Astrocyte of the cerebellum (primary cell): ENCODE measurements at regions not wholly inside any gene's neighbourhood (a gene's known extent, or its start where the extent isn't known, plus 50 kb on each side); places are given as distances from the start of the nearest gene placed in this dataset.
"Not testable (repeated sequence)": the region's sequence is repeated elsewhere in the genome, so short reads cannot be mapped to it uniquely, and the experiment has no call there.

Source experiments
- DNase-seq: peaks from one replicate; pipeline ENCODE4 v3.0.0-alpha.2; 2011; ENCODE audit warnings: low read depth
- H3K4me3 ChIP-seq: 2 replicates; pipeline ENCODE4 v1.5.1; 2011; ENCODE audit warnings: mild to moderate bottlenecking, low read depth, low read length, moderate library complexity
- CTCF ChIP-seq: IDR thresholded peaks from 2 replicates; pipeline ENCODE4 v1.5.1; 2012; ENCODE audit warnings: low read length, low read depth, moderate library complexity, mild to moderate bottlenecking; ENCODE audit errors: missing control alignments
- in situ Hi-C: cut with HindIII; loops from 2 replicates; pipeline ENCODE4 v1.10.0; 2017; ENCODE audit warnings: low sequenced_read_pairs

- no peak overlapping the region for H3K4me3 ChIP-seq
- in situ Hi-C loops, result no loop called here
- TF ChIP-seq CTCF, result no peak
- DNase-seq, result no peak
Observed at GRCh38 chr6:103819509-103819908, 1040.2 kb downstream of the HACE1 start.

- in situ Hi-C loops, result no loop called here
- H3K4me3 ChIP-seq, result no peak overlapping the region
- DNase-seq, result no peak
- TF ChIP-seq CTCF, result no peak
Observed at GRCh38 chr6:103812970-103813369, 1046.7 kb downstream of the HACE1 start.

GRCh38 chr6:103801901-103802479 lies 1057.7 kb downstream of the HACE1 start:
- H3K4me3 ChIP-seq, in situ Hi-C loops: not testable (repeated sequence)

GRCh38 chr6:103799971-103800670 lies 1059.6 kb downstream of the HACE1 start:
- in situ Hi-C loops, result no loop called here
- H3K4me3 ChIP-seq, result no peak overlapping the region
- no peak for DNase-seq
- TF ChIP-seq CTCF, result no peak

More at GRCh38 chr6:103801901-103802479, 1057.7 kb downstream of the HACE1 start:
- DNase-seq, result not testable (repeated sequence)

GRCh38 chr6:103798166-103798565 lies 1061.6 kb downstream of the HACE1 start:
- DNase-seq, result no peak
- in situ Hi-C loops, result no loop called here
- H3K4me3 ChIP-seq, result no peak overlapping the region
- TF ChIP-seq CTCF, result no peak

- in situ Hi-C loops, result no loop called here
- no peak for TF ChIP-seq CTCF
- no peak overlapping the region for H3K4me3 ChIP-seq
- DNase-seq, result no peak
Observed at GRCh38 chr6:103797738-103798137, 1062.0 kb downstream of the HACE1 start.

GRCh38 chr6:103791458-103791857 lies 1068.3 kb downstream of the HACE1 start:
- no peak for DNase-seq
- no peak for TF ChIP-seq CTCF
- no peak overlapping the region for H3K4me3 ChIP-seq
- in situ Hi-C loops, result no loop called here
